H1 (cell line): ENCODE measurements at regions not wholly inside any gene's neighbourhood (a gene's known extent, or its start where the extent isn't known, plus 50 kb on each side); places are given as distances from the start of the nearest gene placed in this dataset.

ENCODE experiments used
- CTCF ChIA-PET: fragments of 300-600 bp; sonication (Branson Sonifier 250); formaldehyde crosslinking; loops from one replicate; lab custom pipeline; 2021; ENCODE audit not compliant: partially characterized antibody; lab: Charles Lee
- POLR2A ChIA-PET: fragments of 300-600 bp; sonication (Branson Sonifier 250); formaldehyde crosslinking; loops from one replicate; lab custom pipeline; 2021; ENCODE audit warnings: inconsistent platforms; ENCODE audit not compliant: partially characterized antibody; lab: Charles Lee
- DNase-seq, 2 experiments: peaks; one replicate each; pipeline versions ENCODE4 v3.0.0 to v3.0.0-alpha.2; 2010 to 2022; ENCODE audit warnings: low spot score in 2 of 2, low read depth in 1 of 2, mixed read lengths in 1 of 2
- FAIRE-seq: peaks from 2 replicates; lab custom pipeline; 2011; peaks lifted over from hg19 to GRCh38; lab: Jason Lieb, UNC
- H2AFZ ChIP-seq: 2 replicates; pipeline ENCODE4 v1.8.1; 2012; ENCODE audit warnings: low read length, inconsistent platforms
- H2AK5ac ChIP-seq: 2 replicates; pipeline ENCODE4 v1.6.1; 2013; ENCODE audit warnings: low read depth, low read length
- H2BK120ac ChIP-seq: replicated peaks from 2 replicates; pipeline ENCODE3; 2013; ENCODE audit warnings: low read depth, low read length, inconsistent platforms
- H2BK12ac ChIP-seq: 2 replicates; pipeline ENCODE4 v1.6.1; 2013; ENCODE audit warnings: low read depth, low read length
- H2BK15ac ChIP-seq: 2 replicates; pipeline ENCODE4 v1.6.1; 2013; ENCODE audit warnings: low read length
- H2BK20ac ChIP-seq: 2 replicates; pipeline ENCODE4 v1.6.1; 2013; ENCODE audit warnings: low read length
- H2BK5ac ChIP-seq: 2 replicates; pipeline ENCODE4 v1.6.1; 2013; ENCODE audit warnings: low read depth, low read length
- H3K14ac ChIP-seq: 2 replicates; pipeline ENCODE4 v1.6.1; 2013; ENCODE audit warnings: inconsistent platforms; ENCODE audit not compliant: insufficient read length
- H3K18ac ChIP-seq: 2 replicates; pipeline ENCODE4 v1.6.1; 2013; ENCODE audit warnings: low read length; ENCODE audit errors: extremely low read depth
- H3K23ac ChIP-seq: 2 replicates; pipeline ENCODE4 v1.6.1; 2013; ENCODE audit warnings: inconsistent platforms; ENCODE audit not compliant: insufficient read length
- H3K23me2 ChIP-seq: 2 replicates; pipeline ENCODE4 v1.6.1; 2013; ENCODE audit warnings: low read depth, low read length
- H3K27ac ChIP-seq: 2 replicates; pipeline ENCODE4 v1.6.1; 2011; ENCODE audit warnings: low read depth, low read length, inconsistent platforms
- H3K27me3 ChIP-seq, 4 experiments: replicated peaks in 1 of 4; 1 replicate in 1 of 4; 2 replicates in 3 of 4; pipeline versions ENCODE4 v1.6.1 to v1.8.1; 2011 to 2013; ENCODE audit warnings: low read length in 3 of 4, mild to moderate bottlenecking in 3 of 4, inconsistent platforms in 2 of 4, mixed read lengths in 2 of 4, moderate library complexity in 1 of 4; ENCODE audit not compliant: control insufficient read depth in 3 of 4, insufficient read depth in 3 of 4; ENCODE audit errors: extremely low read depth in 1 of 4
- H3K36me3 ChIP-seq, 4 experiments: 2 replicates each; pipeline versions ENCODE4 v1.6.1 to v1.8.1; 2011 to 2013; ENCODE audit warnings: mild to moderate bottlenecking in 4 of 4, low read length in 3 of 4, moderate library complexity in 2 of 4, control low read depth in 1 of 4, inconsistent platforms in 1 of 4; ENCODE audit not compliant: insufficient read depth in 4 of 4, control insufficient read depth in 2 of 4
- H3K4ac ChIP-seq: replicated peaks from 2 replicates; pipeline ENCODE3; 2013; ENCODE audit warnings: low read length, low read depth, mixed read lengths, inconsistent platforms; ENCODE audit not compliant: insufficient read length
- H3K4me1 ChIP-seq, 4 experiments: replicated peaks in 1 of 4; 1 replicate in 1 of 4; 2 replicates in 3 of 4; pipeline versions ENCODE4 v1.6.1 to v1.8.1; 2011 to 2013; ENCODE audit warnings: low read length in 3 of 4, inconsistent platforms in 2 of 4, mixed read lengths in 1 of 4; ENCODE audit not compliant: insufficient read depth in 4 of 4, control insufficient read depth in 3 of 4
- H3K4me2 ChIP-seq, 2 experiments: 2 replicates each; pipeline versions ENCODE4 v1.6.1 to v1.8.1; 2011 to 2013; ENCODE audit warnings: low read depth in 2 of 2, low read length in 2 of 2, control low read depth in 1 of 2, inconsistent platforms in 1 of 2, mild to moderate bottlenecking in 1 of 2; ENCODE audit not compliant: insufficient read depth in 1 of 2
- H3K4me3 ChIP-seq, 4 experiments: fragments of 200-600, 300-600 bp in 1 of 4; sonication (generic), shearing (Covaris generic), sonication (Bioruptor Twin) in 1 of 4; 2 replicates each; pipeline versions ENCODE4 v1.5.1 to v1.8.1; 2011 to 2016; ENCODE audit warnings: low read length in 4 of 4, low read depth in 3 of 4, control low read depth in 2 of 4, inconsistent platforms in 2 of 4, mild to moderate bottlenecking in 2 of 4, mixed read lengths in 1 of 4, moderate library complexity in 1 of 4; ENCODE audit not compliant: insufficient read depth in 2 of 4; ENCODE audit errors: extremely low read depth in 1 of 4
- H3K56ac ChIP-seq: replicated peaks from 2 replicates; pipeline ENCODE3; 2013; ENCODE audit warnings: low read depth, mild to moderate bottlenecking, mixed read lengths, low read length, inconsistent platforms; ENCODE audit not compliant: insufficient read length
- H3K79me1 ChIP-seq: 2 replicates; pipeline ENCODE4 v1.6.1; 2013; ENCODE audit warnings: low read depth, low read length, control low read depth
- H3K79me2 ChIP-seq, 2 experiments: 2 replicates each; pipeline versions ENCODE4 v1.6.1 to v1.8.1; 2012 to 2013; ENCODE audit warnings: low read length in 2 of 2, mild to moderate bottlenecking in 2 of 2, inconsistent platforms in 1 of 2; ENCODE audit not compliant: insufficient read depth in 2 of 2, control insufficient read depth in 1 of 2
- H3K9ac ChIP-seq, 4 experiments: replicated peaks in 1 of 4; 1 replicate in 1 of 4; 2 replicates in 3 of 4; pipeline versions ENCODE4 v1.6.1 to v1.8.1; 2011 to 2013; ENCODE audit warnings: low read depth in 3 of 4, low read length in 3 of 4, control low read depth in 2 of 4, mild to moderate bottlenecking in 2 of 4, moderate library complexity in 2 of 4, inconsistent platforms in 1 of 4; ENCODE audit errors: extremely low read depth in 1 of 4
- H3K9me3 ChIP-seq, 2 experiments: 2 replicates each; pipeline versions ENCODE4 v1.6.1 to v1.8.1; 2012 to 2013; ENCODE audit warnings: mild to moderate bottlenecking in 2 of 2, moderate library complexity in 2 of 2, control low read depth in 1 of 2, inconsistent platforms in 1 of 2, low read depth in 1 of 2, low read length in 1 of 2, mixed read lengths in 1 of 2; ENCODE audit not compliant: insufficient read depth in 2 of 2
- H4K20me1 ChIP-seq, 2 experiments: replicated peaks in 1 of 2; 2 replicates each; pipeline versions ENCODE3 to v1.8.1; 2011 to 2013; ENCODE audit warnings: inconsistent platforms in 2 of 2, low read length in 2 of 2, mild to moderate bottlenecking in 1 of 2; ENCODE audit not compliant: insufficient read depth in 2 of 2, control insufficient read depth in 1 of 2
- H4K5ac ChIP-seq: 2 replicates; pipeline ENCODE4 v1.6.1; 2013; ENCODE audit warnings: low read length, low read depth, mixed read lengths, inconsistent platforms; ENCODE audit not compliant: insufficient read length
- H4K8ac ChIP-seq: 2 replicates; pipeline ENCODE4 v1.8.0; 2013; ENCODE audit warnings: mild to moderate bottlenecking, moderate library complexity, low read length, inconsistent platforms; ENCODE audit not compliant: insufficient read depth; ENCODE audit errors: extremely low read depth
- H4K91ac ChIP-seq: replicated peaks from 2 replicates; pipeline ENCODE3; 2013; ENCODE audit warnings: low read length, mixed read lengths, inconsistent platforms; ENCODE audit not compliant: insufficient read length
- BRCA1 ChIP-seq: IDR thresholded peaks from 2 replicates; pipeline ENCODE4 v1.6.1; 2012; ENCODE audit warnings: low read depth, low read length, improper control_type of control experiment
- CBX5 ChIP-seq: fragments of 300-800, 300-1000 bp; sonication (generic); IDR thresholded peaks from 2 replicates; pipeline ENCODE4 v1.7.1; 2016; ENCODE audit warnings: antibody characterized with exemption, low read length, low read depth
- EGR1 ChIP-seq: IDR thresholded peaks from 2 replicates; pipeline ENCODE4 v1.6.1; 2011; ENCODE audit warnings: low read depth, low read length, borderline replicate concordance
- RFX5 ChIP-seq: IDR thresholded peaks from 2 replicates; pipeline ENCODE4 v1.6.1; 2011; ENCODE audit warnings: low read depth, low read length, improper control_type of control experiment, borderline replicate concordance

DNA sequence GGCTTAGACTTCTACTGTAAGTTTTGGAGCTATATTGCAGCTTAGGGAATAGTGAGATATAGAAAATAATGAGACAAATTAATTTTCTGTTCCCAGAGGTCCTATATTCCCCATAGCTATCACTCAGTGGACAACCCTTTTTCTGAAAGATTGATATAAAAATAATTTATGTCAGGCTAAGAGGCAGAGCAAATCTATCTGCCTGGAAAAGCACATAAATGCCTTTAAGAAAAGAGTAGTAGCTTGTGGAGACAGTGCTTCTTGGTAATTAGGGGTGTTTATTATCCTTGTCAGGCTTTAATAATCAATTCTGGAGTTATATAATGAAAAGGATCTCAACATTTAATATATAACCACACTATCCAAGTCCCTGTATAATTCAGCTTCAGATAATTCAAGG lies 1162.8 kb upstream of the PCDH20 start:
- no peak overlapping the region for H3K56ac ChIP-seq
- ChIA-PET POLR2A (no interaction called here), CTCF (interaction anchor here (0.6 to 1.1 kb wide), 3 partner anchors 33 to 1367 kb away, joined by 3 read pairs; no protein-coding TSS in a partner anchor)
- H3K9me3 ChIP-seq, result no peaks in the 10 kb centered on the region
- H2AK5ac ChIP-seq, result no peak overlapping the region
- H3K4me1 ChIP-seq, result no peaks in the 10 kb centered on the region
- H3K4me3 ChIP-seq, result no peak overlapping the region
- no peak overlapping the region for H4K5ac ChIP-seq
- H3K27ac ChIP-seq, result no peak overlapping the region
- H4K8ac ChIP-seq, result no peak overlapping the region
- H3K14ac ChIP-seq, result no peak overlapping the region
- H3K18ac ChIP-seq, result no peak overlapping the region
- H4K91ac ChIP-seq, result no peak overlapping the region
- H2BK20ac ChIP-seq, result no peak overlapping the region
- no peak overlapping the region for H2BK5ac ChIP-seq
- H3K4ac ChIP-seq, result no peak overlapping the region
- no peak overlapping the region for H3K4me2 ChIP-seq
- no peak overlapping the region for H3K23ac ChIP-seq
- TF ChIP-seq EGR1 (no peak), BRCA1 (no peak), RFX5 (no peak), CBX5 (no peak)
- no peak overlapping the region for H3K9ac ChIP-seq
- no peak overlapping the region for H2BK120ac ChIP-seq
- no peaks in the 10 kb centered on the region for H4K20me1 ChIP-seq
- no peak overlapping the region for H2BK12ac ChIP-seq
- H3K79me2 ChIP-seq, result no peaks in the 10 kb centered on the region
- H2AFZ ChIP-seq, result no peak overlapping the region
- H2BK15ac ChIP-seq, result no peak overlapping the region
- no peak for DNase-seq
- H3K23me2 ChIP-seq, result no peaks in the 10 kb centered on the region
- H3K79me1 ChIP-seq, result no peaks in the 10 kb centered on the region
- no peak for FAIRE-seq
- no peaks in the 10 kb centered on the region for H3K27me3 ChIP-seq
- H3K36me3 ChIP-seq, result no peaks in the 10 kb centered on the region
